ENCODE measurements at regions not wholly inside any gene's neighbourhood (a gene's known extent, or its start where the extent isn't known, plus 50 kb on each side); places are given as distances from the start of the nearest gene placed in this dataset.

- Histone ChIP-seq H3K4me3 (no peak overlapping the region), H3K4me1 (ENCODE audit: insufficient read depth) (no peaks in the 10 kb centered on the region), H3K27ac (ENCODE audit: low read depth) (no peak overlapping the region), H3K4me2 (no peak overlapping the region), H3K36me3 (ENCODE audit: insufficient read depth) (no peaks in the 10 kb centered on the region), H4K20me1 (replicated peaks; ENCODE audit: insufficient read depth) (no peaks in the 10 kb centered on the region), H3K27me3 (ENCODE audit: insufficient read depth) (no peaks in the 10 kb centered on the region), H2AFZ (no peak overlapping the region), H3F3A (replicated peaks; ENCODE audit: low read depth) (no peaks in the 10 kb centered on the region), H3K9me2 (ENCODE audit: insufficient read depth) (no peaks in the 10 kb centered on the region), H3K79me2 (replicated peaks; ENCODE audit: insufficient read depth) (no peaks in the 10 kb centered on the region)
- TF ChIP-seq JUNB (IDR thresholded peaks at IDR 0.05; ENCODE audit: unreplicated experiment) (no peak), STAT1 (IDR thresholded peaks at IDR 0.05; ENCODE audit: unreplicated experiment) (no peak), ZNF462 (CRISPR knock-in tag; IDR thresholded peaks at IDR 0.05) (no peak), CTCF (conservative IDR thresholded peaks at IDR 0.05; ENCODE audit: low read depth in 2 of 2) (no peak), CREB1 (CRISPR knock-in tag; IDR thresholded peaks at IDR 0.05; ENCODE audit: low read depth) (no peak), EZH2phosphoT487 (IDR thresholded peaks at IDR 0.05; ENCODE audit: unreplicated experiment) (no peak)
- Mint-ChIP-seq H3K4me1 (no peaks in the 10 kb centered on the region), H3K27ac (no peak overlapping the region), H3K4me3 (no peak overlapping the region), H3K9me3 (peaks cover 29% of the 10 kb centered on the region), H3K36me3 (ENCODE audit: low read depth) (peaks cover 12% of the 10 kb centered on the region), H3K27me3 (ENCODE audit: insufficient read depth, low read depth, poor library complexity) (no peaks in the 10 kb centered on the region)
- no peak for DNase-seq (ENCODE audit: low spot score)
- no peak for ATAC-seq
Measured at GRCh38 chr17:71267668-71268067, 853.2 kb upstream of the SOX9 start.

All from GM23338 (cell line).